ENCODE measurements at regions not wholly inside any gene's neighbourhood (a gene's known extent, or its start where the extent isn't known, plus 50 kb on each side); places are given as distances from the start of the nearest gene placed in this dataset.

- ATAC-seq (peak; percentile 91), DNase-seq (no peak)
- intact Hi-C loops (cut with micrococcal nuclease): no loop called here
Measured at GRCh38 chr2:196413821-196414274, 225.7 kb upstream of the CCDC150 start.

GRCh38 chr2:196415384-196415783 lies 224.1 kb upstream of the CCDC150 start:
- no peak for ATAC-seq
- intact Hi-C loops (cut with micrococcal nuclease): no loop called here
- no peak for DNase-seq

GRCh38 chr2:196420143-196420542 lies 219.4 kb upstream of the CCDC150 start:
- intact Hi-C loops (cut with micrococcal nuclease): no loop called here
- ATAC-seq (no peak), DNase-seq (no peak)

- no peak for DNase-seq
- intact Hi-C loops (cut with micrococcal nuclease): no loop called here
- ATAC-seq: no peak
Measured at GRCh38 chr2:196421880-196422279, 217.6 kb upstream of the CCDC150 start.

- ATAC-seq (no peak), DNase-seq (no peak)
- intact Hi-C loops (cut with micrococcal nuclease): no loop called here
Measured at GRCh38 chr2:196422361-196422760, 217.2 kb upstream of the CCDC150 start.

- no peak for DNase-seq
- intact Hi-C loops (cut with micrococcal nuclease): no loop called here
Measured at GRCh38 chr2:196426122-196426521, 213.4 kb upstream of the CCDC150 start.

GRCh38 chr2:196427986-196428634 lies 211.4 kb upstream of the CCDC150 start:
- ATAC-seq: no peak
- intact Hi-C loops (cut with micrococcal nuclease): no loop called here

More at GRCh38 chr2:196426122-196426521, 213.4 kb upstream of the CCDC150 start:
- no peak for ATAC-seq

GRCh38 chr2:196431076-196431475 lies 208.4 kb upstream of the CCDC150 start:
- no peak for ATAC-seq
- intact Hi-C loops (cut with micrococcal nuclease): no loop called here
- DNase-seq: no peak

More at GRCh38 chr2:196427986-196428634, 211.4 kb upstream of the CCDC150 start:
- DNase-seq: no peak

GRCh38 chr2:196431957-196432356 lies 207.6 kb upstream of the CCDC150 start:
- intact Hi-C loops (cut with micrococcal nuclease): no loop called here
- no peak for DNase-seq
- ATAC-seq: no peak

GRCh38 chr2:196433116-196433515 lies 206.4 kb upstream of the CCDC150 start:
- DNase-seq (no peak), ATAC-seq (no peak)
- intact Hi-C loops (cut with micrococcal nuclease): no loop called here

GRCh38 chr2:196434217-196434616 lies 205.3 kb upstream of the CCDC150 start:
- ATAC-seq (peak; percentile 69), DNase-seq (no peak)
- intact Hi-C loops (cut with micrococcal nuclease): no loop called here

GRCh38 chr2:196435189-196435588 lies 204.3 kb upstream of the CCDC150 start:
- intact Hi-C loops (cut with micrococcal nuclease): no loop called here
- DNase-seq (no peak), ATAC-seq (no peak)

- intact Hi-C loops (cut with micrococcal nuclease): no loop called here
- no peak for DNase-seq
- no peak for ATAC-seq
Measured at GRCh38 chr2:196437626-196438025, 201.9 kb upstream of the CCDC150 start.

GRCh38 chr2:196439760-196440159 lies 199.8 kb upstream of the CCDC150 start:
- intact Hi-C loops (cut with micrococcal nuclease): no loop called here
- no peak for ATAC-seq
- no peak for DNase-seq

GRCh38 chr2:196440413-196440812 lies 199.1 kb upstream of the CCDC150 start:
- DNase-seq (no peak), ATAC-seq (no peak)
- intact Hi-C loops (cut with micrococcal nuclease): no loop called here

- ATAC-seq (no peak), DNase-seq (no peak)
- intact Hi-C loops (cut with micrococcal nuclease): no loop called here
Measured at GRCh38 chr2:196441527-196441926, 198.0 kb upstream of the CCDC150 start.

- ATAC-seq: no peak
- DNase-seq: no peak
- intact Hi-C loops (cut with micrococcal nuclease): no loop called here
Measured at GRCh38 chr2:196442211-196442610, 197.3 kb upstream of the CCDC150 start.

- intact Hi-C loops (cut with micrococcal nuclease): no loop called here
- no peak for ATAC-seq
- DNase-seq: no peak
Measured at GRCh38 chr2:196444442-196444841, 195.1 kb upstream of the CCDC150 start.

GRCh38 chr2:196445991-196446390 lies 193.5 kb upstream of the CCDC150 start:
- intact Hi-C loops (cut with micrococcal nuclease): no loop called here
- ATAC-seq (no peak), DNase-seq (no peak)

- DNase-seq: no peak
- intact Hi-C loops (cut with micrococcal nuclease): no loop called here
- no peak for ATAC-seq
Measured at GRCh38 chr2:196448407-196449079, 191.0 kb upstream of the CCDC150 start.

- intact Hi-C loops (cut with micrococcal nuclease): no loop called here
- ATAC-seq: no peak
- no peak for DNase-seq
Measured at GRCh38 chr2:196449083-196449482, 190.4 kb upstream of the CCDC150 start.
